ENCODE measurements at regions not wholly inside any gene's neighbourhood (a gene's known extent, or its start where the extent isn't known, plus 50 kb on each side); places are given as distances from the start of the nearest gene placed in this dataset.

GRCh38 chr13:57352114-57352513 lies 185.1 kb downstream of the PRR20E start:
- CTCF ChIA-PET, result no interaction called here
- POLR2A ChIA-PET, result no interaction called here
- no peak for TF ChIP-seq SP1 (IDR thresholded peaks at IDR 0.05)
- no peak for TF ChIP-seq L3MBTL2 (conservative IDR thresholded peaks at IDR 0.05)
- TF ChIP-seq CTBP1 (IDR thresholded peaks at IDR 0.05; ENCODE audit: borderline replicate concordance), result peak; percentile 92
- no peak for TF ChIP-seq ELF4 (IDR thresholded peaks at IDR 0.05)
- TF ChIP-seq FOXA1 (IDR thresholded peaks at IDR 0.05), result 0 out of 2 replicates have a peak, but pooled peaks have one; percentile 34
- TF ChIP-seq ARNT (IDR thresholded peaks at IDR 0.05), result peak; percentile 68; the same call in 1 of the 2 replicates
- TF ChIP-seq HDGF (IDR thresholded peaks at IDR 0.05; ENCODE audit: borderline replicate concordance), result no peak
- TF ChIP-seq, protein P1, sequence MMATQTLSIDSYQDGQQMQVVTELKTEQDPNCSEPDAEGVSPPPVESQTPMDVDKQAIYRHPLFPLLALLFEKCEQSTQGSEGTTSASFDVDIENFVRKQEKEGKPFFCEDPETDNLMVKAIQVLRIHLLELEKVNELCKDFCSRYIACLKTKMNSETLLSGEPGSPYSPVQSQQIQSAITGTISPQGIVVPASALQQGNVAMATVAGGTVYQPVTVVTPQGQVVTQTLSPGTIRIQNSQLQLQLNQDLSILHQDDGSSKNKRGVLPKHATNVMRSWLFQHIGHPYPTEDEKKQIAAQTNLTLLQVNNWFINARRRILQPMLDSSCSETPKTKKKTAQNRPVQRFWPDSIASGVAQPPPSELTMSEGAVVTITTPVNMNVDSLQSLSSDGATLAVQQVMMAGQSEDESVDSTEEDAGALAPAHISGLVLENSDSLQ (IDR thresholded peaks at IDR 0.05), result peak; percentile 93
- no peak for TF ChIP-seq TARDBP (IDR thresholded peaks at IDR 0.05)
- TF ChIP-seq FOXM1 (IDR thresholded peaks at IDR 0.05; ENCODE audit: borderline replicate concordance), result no peak
- peak; percentile 64 for TF ChIP-seq ZNF384 (IDR thresholded peaks at IDR 0.05)
- TF ChIP-seq NFRKB (IDR thresholded peaks at IDR 0.05), result no peak
- no peak for TF ChIP-seq FOXK2 (IDR thresholded peaks at IDR 0.05)
- no peak for TF ChIP-seq SUZ12 (IDR thresholded peaks at IDR 0.05)
- 0 out of 2 replicates have a peak, but pooled peaks have one; percentile 36 for TF ChIP-seq LEF1 (IDR thresholded peaks at IDR 0.05; ENCODE audit: borderline replicate concordance)
- TF ChIP-seq BHLHE40 (IDR thresholded peaks at IDR 0.05; ENCODE audit: borderline replicate concordance), result no peak

DNA sequence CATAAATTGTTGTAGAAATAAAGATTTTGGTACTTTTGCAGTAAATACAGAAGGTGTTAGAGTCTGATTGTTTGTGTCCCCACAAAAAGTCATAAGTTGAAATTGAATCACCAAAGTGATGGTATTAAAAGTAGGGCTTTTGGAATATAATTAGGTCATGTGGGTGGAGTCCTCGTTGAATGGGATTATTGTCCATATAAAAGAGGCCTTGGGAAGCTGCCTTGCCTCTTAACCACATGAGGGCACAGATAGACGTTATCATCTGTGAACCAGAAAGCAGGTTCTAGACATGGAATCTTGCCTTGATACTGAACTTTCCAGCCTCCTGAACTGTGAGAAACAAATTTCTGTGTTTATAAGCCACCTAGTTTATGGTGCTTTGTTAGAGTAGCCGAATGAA lies 186.8 kb downstream of the PRR20E start:
- TF ChIP-seq ARNT (IDR thresholded peaks at IDR 0.05) (no peak), SP1 (IDR thresholded peaks at IDR 0.05) (no peak), CTBP1 (IDR thresholded peaks at IDR 0.05; ENCODE audit: borderline replicate concordance) (no peak), FOXM1 (IDR thresholded peaks at IDR 0.05; ENCODE audit: borderline replicate concordance) (no peak), ELF4 (IDR thresholded peaks at IDR 0.05) (no peak), NFRKB (IDR thresholded peaks at IDR 0.05) (no peak), LEF1 (IDR thresholded peaks at IDR 0.05; ENCODE audit: borderline replicate concordance) (no peak), FOXA1 (IDR thresholded peaks at IDR 0.05) (no peak)
- TF ChIP-seq, protein P1 (IDR thresholded peaks at IDR 0.05), result no peak
- DNase-seq (ENCODE audit: extremely low spot score), result no peak
- POLR2A ChIA-PET, result no interaction called here
- CTCF ChIA-PET, result no interaction called here

More at GRCh38 chr13:57352114-57352513, 185.1 kb downstream of the PRR20E start:
- peak; percentile 13 for DNase-seq (ENCODE audit: extremely low spot score)

GRCh38 chr13:57375876-57376275 lies 208.9 kb downstream of the PRR20E start:
- ChIA-PET POLR2A (no interaction called here), CTCF (no interaction called here)
- TF ChIP-seq L3MBTL2 (conservative IDR thresholded peaks at IDR 0.05), result no peak
- no peak for TF ChIP-seq NFRKB (IDR thresholded peaks at IDR 0.05)
- TF ChIP-seq FOXA1 (IDR thresholded peaks at IDR 0.05), result no peak
- no peak for TF ChIP-seq CTBP1 (IDR thresholded peaks at IDR 0.05; ENCODE audit: borderline replicate concordance)
- TF ChIP-seq HDGF (IDR thresholded peaks at IDR 0.05; ENCODE audit: borderline replicate concordance), result no peak
- no peak for TF ChIP-seq ARNT (IDR thresholded peaks at IDR 0.05)
- TF ChIP-seq BHLHE40 (IDR thresholded peaks at IDR 0.05; ENCODE audit: borderline replicate concordance), result no peak
- no peak for TF ChIP-seq FOXM1 (IDR thresholded peaks at IDR 0.05; ENCODE audit: borderline replicate concordance)
- TF ChIP-seq ELF4 (IDR thresholded peaks at IDR 0.05), result no peak
- TF ChIP-seq SUZ12 (IDR thresholded peaks at IDR 0.05), result no peak
- TF ChIP-seq ZNF384 (IDR thresholded peaks at IDR 0.05), result no peak
- no peak for TF ChIP-seq FOXK2 (IDR thresholded peaks at IDR 0.05)
- TF ChIP-seq LEF1 (IDR thresholded peaks at IDR 0.05; ENCODE audit: borderline replicate concordance), result no peak
- TF ChIP-seq SP1 (IDR thresholded peaks at IDR 0.05), result no peak
- TF ChIP-seq, protein P1 (IDR thresholded peaks at IDR 0.05), result no peak
- TF ChIP-seq TARDBP (IDR thresholded peaks at IDR 0.05), result no peak
- DNase-seq (ENCODE audit: extremely low spot score), result no peak

DNA sequence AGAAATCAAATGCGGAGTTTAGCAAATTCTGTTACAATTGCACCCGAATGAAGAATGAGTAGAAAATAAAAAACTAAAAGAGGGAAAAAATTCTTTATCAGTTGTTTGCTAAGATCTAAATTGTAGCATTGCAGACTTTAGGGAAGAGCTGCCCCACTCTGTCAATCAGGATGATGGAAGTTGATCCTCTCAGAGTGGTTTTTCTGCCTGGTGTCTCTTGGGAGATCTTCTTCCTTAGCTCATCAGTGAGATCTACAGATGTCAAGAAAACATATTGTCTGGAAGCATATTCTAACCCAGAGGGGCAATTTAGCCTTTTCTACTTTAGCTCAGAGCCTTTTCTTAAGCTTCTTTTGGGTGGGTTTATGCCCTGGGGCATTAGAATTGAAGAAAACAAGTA lies 223.2 kb upstream of the PCDH17 start:
- CTCF ChIA-PET, result no interaction called here
- POLR2A ChIA-PET, result no interaction called here
- no peak for DNase-seq (ENCODE audit: extremely low spot score)
- TF ChIP-seq ELF4 (IDR thresholded peaks at IDR 0.05) (no peak), ARNT (IDR thresholded peaks at IDR 0.05) (no peak), BHLHE40 (IDR thresholded peaks at IDR 0.05; ENCODE audit: borderline replicate concordance) (no peak), FOXM1 (IDR thresholded peaks at IDR 0.05; ENCODE audit: borderline replicate concordance) (no peak), TARDBP (IDR thresholded peaks at IDR 0.05) (no peak)

DNA sequence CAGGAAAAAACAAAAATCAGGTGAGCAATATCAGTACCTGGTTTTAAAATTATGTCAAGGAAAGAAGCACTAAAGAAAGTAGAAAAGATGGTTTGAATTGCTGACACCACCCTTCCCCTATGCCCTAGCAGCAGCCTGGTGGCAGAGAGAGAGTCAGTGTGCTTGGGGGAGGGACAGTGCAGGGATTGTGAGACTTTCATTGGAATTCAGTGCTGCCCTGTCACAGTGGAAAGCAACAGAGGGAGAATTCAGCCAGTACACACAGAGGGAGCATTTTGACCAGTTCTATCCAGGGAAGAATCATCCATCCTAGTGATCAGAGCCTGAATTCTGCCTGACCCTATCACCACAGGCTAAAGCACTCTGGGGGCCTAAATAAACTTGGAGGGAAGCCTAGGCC lies 222.4 kb upstream of the PCDH17 start:
- no peak for TF ChIP-seq FOXA1 (IDR thresholded peaks at IDR 0.05)
- no peak for TF ChIP-seq ELF4 (IDR thresholded peaks at IDR 0.05)
- TF ChIP-seq FOXM1 (IDR thresholded peaks at IDR 0.05; ENCODE audit: borderline replicate concordance), result no peak
- no peak for TF ChIP-seq SUZ12 (IDR thresholded peaks at IDR 0.05)
- TF ChIP-seq HDGF (IDR thresholded peaks at IDR 0.05; ENCODE audit: borderline replicate concordance), result no peak
- no peak for TF ChIP-seq CTBP1 (IDR thresholded peaks at IDR 0.05; ENCODE audit: borderline replicate concordance)
- TF ChIP-seq LEF1 (IDR thresholded peaks at IDR 0.05; ENCODE audit: borderline replicate concordance), result no peak
- TF ChIP-seq BHLHE40 (IDR thresholded peaks at IDR 0.05; ENCODE audit: borderline replicate concordance), result no peak
- TF ChIP-seq, protein P1 (IDR thresholded peaks at IDR 0.05), result no peak
- TF ChIP-seq L3MBTL2 (conservative IDR thresholded peaks at IDR 0.05), result no peak
- no peak for TF ChIP-seq ARNT (IDR thresholded peaks at IDR 0.05)
- TF ChIP-seq ZNF384 (IDR thresholded peaks at IDR 0.05), result no peak
- TF ChIP-seq TARDBP (IDR thresholded peaks at IDR 0.05), result no peak
- TF ChIP-seq FOXK2 (IDR thresholded peaks at IDR 0.05), result no peak
- TF ChIP-seq SP1 (IDR thresholded peaks at IDR 0.05), result no peak
- ChIA-PET CTCF (no interaction called here), POLR2A (no interaction called here)
- DNase-seq (ENCODE audit: extremely low spot score), result no peak

Data from HEK293T (cell line).